ENCODE measurements at regions not wholly inside any gene's neighbourhood (a gene's known extent, or its start where the extent isn't known, plus 50 kb on each side); places are given as distances from the start of the nearest gene placed in this dataset.

GRCh38 chr5:2493356-2493755 lies 258.1 kb downstream of the IRX2 start:
- no peak for DNase-seq (ENCODE audit: low read depth in 2 of 2)

GRCh38 chr5:2492476-2492875 lies 259.0 kb downstream of the IRX2 start:
- no peak for DNase-seq (ENCODE audit: low read depth in 2 of 2)

GRCh38 chr5:2491846-2492245 lies 259.6 kb downstream of the IRX2 start:
- DNase-seq (ENCODE audit: low read depth in 2 of 2), result no peak

GRCh38 chr5:2489306-2489705 lies 262.2 kb downstream of the IRX2 start:
- no peak for DNase-seq (ENCODE audit: low read depth in 2 of 2)

DNA sequence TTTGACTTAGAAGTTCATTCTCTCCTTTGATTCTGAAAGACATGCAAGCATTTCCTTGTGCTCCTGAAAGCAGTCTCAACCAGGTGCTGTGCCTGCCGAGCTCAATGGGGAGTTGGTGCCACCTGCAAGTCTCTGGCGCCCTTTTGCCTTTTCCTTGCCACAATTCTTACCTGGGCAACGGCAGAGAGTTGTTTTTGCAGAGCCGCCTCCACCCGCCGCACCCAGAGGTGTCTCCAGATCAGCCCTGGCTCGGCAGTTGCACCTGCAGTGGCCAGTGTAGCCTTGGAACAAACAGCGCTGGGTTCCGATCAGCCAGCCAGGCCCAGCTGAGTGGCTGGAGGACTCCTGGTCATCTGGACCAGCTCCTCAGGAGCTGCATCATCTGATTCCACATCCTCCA lies 262.9 kb downstream of the IRX2 start:
- DNase-seq (ENCODE audit: low read depth in 2 of 2), result no peak

GRCh38 chr5:2487152-2487763 lies 264.2 kb downstream of the IRX2 start:
- DNase-seq (ENCODE audit: low read depth in 2 of 2), result no peak

DNA sequence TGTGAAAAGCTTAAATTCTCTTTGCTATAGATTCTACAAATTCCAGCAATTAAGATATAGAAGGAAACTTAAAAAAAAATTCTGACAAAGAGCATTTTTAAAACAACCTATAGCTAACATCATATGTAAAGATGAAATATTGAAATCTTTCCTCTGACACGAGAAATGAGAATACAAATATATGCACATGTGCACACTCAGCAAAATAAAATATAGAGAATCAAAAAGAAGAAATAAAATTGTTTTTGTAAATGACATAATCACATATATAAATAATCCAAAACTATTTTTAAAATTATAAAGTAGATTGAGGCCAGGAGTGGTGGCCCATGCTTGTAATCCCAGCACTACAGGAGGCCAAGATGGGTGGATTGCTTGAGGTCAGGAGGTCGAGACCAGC lies 265.1 kb downstream of the IRX2 start:
- DNase-seq (ENCODE audit: low read depth in 2 of 2), result no peak

GRCh38 chr5:2482778-2483177 lies 268.7 kb downstream of the IRX2 start:
- no peak for DNase-seq (ENCODE audit: low read depth in 2 of 2)

DNA sequence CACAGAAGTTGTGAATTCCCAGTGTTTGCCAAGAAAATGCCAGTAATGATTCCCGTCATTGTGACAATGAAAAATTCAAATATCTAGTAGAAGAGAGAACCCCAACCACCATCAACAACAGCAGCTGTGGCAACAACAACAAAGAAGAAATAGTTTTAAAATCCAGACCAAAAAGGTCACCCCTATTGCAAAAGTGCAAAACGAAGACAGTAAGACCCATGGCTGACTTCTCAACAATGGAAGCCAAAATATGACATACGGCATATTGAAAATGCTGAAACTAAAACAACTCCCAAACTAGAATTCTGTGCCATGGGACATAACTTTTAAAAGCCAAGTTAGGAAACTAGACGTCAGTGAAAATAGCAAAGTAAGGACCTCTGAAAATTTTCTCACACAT lies 270.6 kb downstream of the IRX2 start:
- DNase-seq (ENCODE audit: low read depth in 2 of 2), result no peak

GRCh38 chr5:2475902-2476301 lies 275.6 kb downstream of the IRX2 start:
- DNase-seq (ENCODE audit: low read depth in 2 of 2), result no peak

DNA sequence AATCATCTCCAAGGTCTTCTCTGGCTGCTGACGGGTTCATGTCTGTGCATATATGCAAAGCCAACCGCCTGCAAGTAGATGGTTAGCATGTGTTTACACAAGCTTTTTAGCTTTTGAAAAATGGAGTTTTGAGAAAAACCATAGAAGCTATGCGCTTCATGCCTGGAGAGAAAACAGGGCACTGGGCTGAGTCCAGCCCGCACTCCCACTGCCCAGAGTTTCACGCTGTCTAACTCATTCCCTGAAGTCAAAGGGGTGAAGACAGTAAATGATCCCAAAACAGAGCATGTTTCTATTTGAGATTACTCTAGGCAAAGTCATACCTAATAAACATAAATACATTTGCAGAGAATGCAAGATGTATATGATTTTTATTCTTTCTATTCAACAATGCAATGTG lies 278.8 kb downstream of the IRX2 start:
- DNase-seq (ENCODE audit: low read depth in 2 of 2), result no peak

DNA sequence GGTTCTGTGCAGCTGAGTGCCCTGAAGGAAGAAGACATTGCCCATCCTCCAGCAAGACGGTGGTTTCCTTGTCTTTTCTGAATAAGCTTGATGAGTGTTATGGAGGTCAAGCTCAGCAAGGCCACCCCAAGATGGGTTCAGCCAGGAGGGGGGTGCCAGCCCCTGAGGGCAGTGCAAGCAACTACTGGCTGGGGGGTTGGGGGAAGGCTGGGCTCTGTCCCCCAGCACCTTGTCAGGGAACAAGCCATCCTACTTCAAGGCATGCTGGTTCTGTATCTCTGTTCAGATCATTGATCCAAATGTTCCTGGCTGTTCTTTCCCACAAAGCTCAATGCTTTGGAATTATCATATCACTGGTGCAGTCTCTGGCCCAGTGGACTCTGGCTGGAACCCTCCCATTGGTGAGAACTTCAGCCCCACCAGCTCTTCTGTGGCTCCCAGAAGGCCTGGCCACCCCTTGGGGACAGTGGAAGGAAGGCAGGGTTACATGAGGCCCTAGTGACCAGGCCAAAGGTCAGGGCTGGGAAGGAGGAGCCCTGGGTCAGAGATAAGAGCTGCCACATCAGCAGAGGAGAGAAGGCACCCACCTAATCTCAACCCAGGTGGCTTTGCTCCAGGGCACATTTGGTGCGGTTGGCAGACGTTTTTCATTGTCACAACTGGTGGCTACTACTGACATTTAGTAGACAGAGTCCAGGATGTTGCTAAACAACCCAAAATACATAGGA lies 280.2 kb downstream of the IRX2 start:
- DNase-seq (ENCODE audit: low read depth in 2 of 2), result no peak

- DNase-seq (ENCODE audit: low read depth in 2 of 2), result no peak
These were observed 284.5 kb downstream of the IRX2 start for GRCh38 chr5:2466966-2467365.

DNA sequence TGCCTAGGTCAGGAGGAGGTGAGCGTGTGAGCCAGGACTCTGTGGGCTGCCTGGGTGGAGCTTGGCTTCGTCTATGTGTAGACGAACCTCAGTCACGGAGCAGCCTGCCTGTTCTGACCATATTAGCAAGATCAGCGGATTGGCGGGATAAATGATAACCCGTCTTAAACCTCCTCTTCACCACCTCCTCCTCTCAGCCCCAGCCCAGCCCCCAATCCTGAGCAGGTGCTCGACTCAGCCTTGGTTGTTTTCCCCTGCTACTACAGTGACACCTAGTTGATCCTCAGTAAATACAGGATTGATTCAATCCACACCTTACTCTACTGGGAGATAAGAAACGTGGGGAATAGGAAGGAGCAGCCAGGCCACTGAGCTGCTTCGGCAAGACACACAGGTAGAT lies 286.1 kb downstream of the IRX2 start:
- no peak for DNase-seq (ENCODE audit: low read depth in 2 of 2)

DNA sequence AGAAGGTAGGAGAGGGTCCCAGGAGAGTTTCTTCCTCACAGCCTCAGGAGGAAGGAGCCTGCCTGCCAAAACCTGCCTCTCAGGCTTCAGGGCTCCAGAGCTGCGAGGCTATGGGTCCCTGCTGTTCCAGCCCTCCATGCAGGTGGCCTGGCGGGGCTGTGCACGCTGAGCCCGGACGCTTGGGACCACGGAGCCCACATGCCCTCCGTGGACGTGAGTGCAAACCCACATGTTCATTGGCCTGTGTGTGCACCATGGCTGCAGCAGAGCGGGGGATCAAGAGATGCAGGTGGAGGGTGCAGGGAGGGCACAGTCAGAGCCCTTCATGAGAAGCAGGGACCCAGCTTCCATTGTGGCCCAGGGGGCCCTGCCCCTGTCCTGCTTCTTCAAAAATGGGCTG lies 287.3 kb downstream of the IRX2 start:
- DNase-seq (ENCODE audit: low read depth in 2 of 2), result no peak

- DNase-seq (ENCODE audit: low read depth in 2 of 2), result no peak
These were observed 289.5 kb downstream of the IRX2 start for GRCh38 chr5:2461701-2462691.

- no peak for DNase-seq (ENCODE audit: low read depth in 2 of 2)
These were observed 291.4 kb downstream of the IRX2 start for GRCh38 chr5:2460098-2460497.

DNA sequence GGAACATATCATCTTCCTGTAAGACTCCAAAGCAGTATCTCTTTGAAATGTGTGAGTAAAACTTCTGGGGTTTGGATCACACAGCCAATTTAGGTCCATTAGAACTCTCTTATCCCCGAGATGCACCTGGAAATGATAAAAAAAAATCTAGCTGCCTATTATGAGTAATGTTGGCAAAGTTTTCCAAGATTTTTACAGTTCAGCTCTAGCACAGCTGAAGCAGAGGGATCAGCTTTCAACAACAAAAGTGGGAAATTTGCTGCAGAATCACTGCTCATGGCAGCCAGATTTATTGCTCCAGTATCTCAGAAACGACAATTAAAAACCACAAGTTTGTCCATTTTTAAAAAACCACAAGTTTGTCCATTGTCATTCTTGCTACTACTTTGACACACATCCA lies 292.2 kb downstream of the IRX2 start:
- no peak for DNase-seq (ENCODE audit: low read depth in 2 of 2)

- DNase-seq (ENCODE audit: low read depth in 2 of 2), result no peak
These were observed 295.6 kb downstream of the IRX2 start for GRCh38 chr5:2455878-2456277.

- no peak for DNase-seq (ENCODE audit: low read depth in 2 of 2)
These were observed 296.6 kb downstream of the IRX2 start for GRCh38 chr5:2454876-2455275.

- DNase-seq (ENCODE audit: low read depth in 2 of 2), result no peak
These were observed 297.7 kb downstream of the IRX2 start for GRCh38 chr5:2453781-2454180.

- DNase-seq (ENCODE audit: low read depth in 2 of 2), result no peak
These were observed 300.4 kb downstream of the IRX2 start for GRCh38 chr5:2451100-2451499.
